Kidney (tissue), 13 donors: ENCODE measurements at regions not wholly inside any gene's neighbourhood (a gene's known extent, or its start where the extent isn't known, plus 50 kb on each side); places are given as distances from the start of the nearest gene placed in this dataset.

Experiments used
- DNase-seq, 5 donors: peaks; one replicate each; pipeline ENCODE4 v3.0.0-alpha.2; 2013 to 2020
- FAIRE-seq: peaks from 2 replicates; lab custom pipeline; 2012; peaks lifted over from hg19 to GRCh38; lab: Jason Lieb, UNC
- H3K27ac ChIP-seq, 2 donors: one replicate each; pipeline ENCODE4 v1.7.0; 2013; ENCODE audit warnings: low read depth in 2 of 2, low read length in 2 of 2, inconsistent platforms in 1 of 2
- H3K27me3 ChIP-seq: one replicate; pipeline ENCODE4 v1.7.1; 2013; ENCODE audit warnings: low read length, inconsistent platforms; ENCODE audit not compliant: control insufficient read depth, insufficient read depth
- H3K36me3 ChIP-seq, 3 donors: one replicate each; pipeline versions ENCODE4 v1.7.0 to v1.7.1; 2013; ENCODE audit warnings: low read length in 3 of 3, control low read depth in 1 of 3, inconsistent platforms in 1 of 3; ENCODE audit not compliant: insufficient read depth in 3 of 3, control insufficient read depth in 2 of 3
- H3K4me1 ChIP-seq, 3 donors: one replicate each; pipeline versions ENCODE4 v1.7.0 to v1.7.1; 2013; ENCODE audit warnings: low read length in 3 of 3, inconsistent platforms in 1 of 3, low read depth in 1 of 3; ENCODE audit not compliant: control insufficient read depth in 2 of 3, insufficient read depth in 2 of 3
- H3K4me3 ChIP-seq, 3 donors: one replicate each; pipeline versions ENCODE4 v1.7.0 to v1.8.1; 2013; ENCODE audit warnings: low read length in 3 of 3, control low read depth in 1 of 3, inconsistent platforms in 1 of 3
- H3K9ac ChIP-seq, 3 donors: one replicate each; pipeline versions ENCODE4 v1.7.0 to v1.7.1; 2013; ENCODE audit warnings: low read length in 3 of 3, control low read depth in 1 of 3, inconsistent platforms in 1 of 3
- H3K9me3 ChIP-seq, 3 donors: one replicate each; pipeline versions ENCODE4 v1.7.0 to v1.7.1; 2013; ENCODE audit warnings: low read length in 3 of 3, control low read depth in 1 of 3, inconsistent platforms in 1 of 3; ENCODE audit not compliant: control insufficient read depth in 2 of 3, insufficient read depth in 1 of 3
- CTCF ChIP-seq: IDR thresholded peaks from 3 replicates; pipeline ENCODE4 v1.5.1; 2012; ENCODE audit warnings: mild to moderate bottlenecking, moderate library complexity, borderline replicate concordance; ENCODE audit not compliant: insufficient read depth; ENCODE audit errors: extremely low read depth
- intact Hi-C: fragments of 100-400 bp; cut with DNase I; formaldehyde crosslinking; loops from one replicate; pipeline ENCODE4 v1.11.1; 2022
- donor health status: control.
- donor health status: control.
- donor health status: control.
- donor health status: control.
- donor health status: control.
- donor health status: DM: yes; HTN: yes; CAD: no.
- donor health status: Normal renal cell carcinoma (clear cell type).

DNA sequence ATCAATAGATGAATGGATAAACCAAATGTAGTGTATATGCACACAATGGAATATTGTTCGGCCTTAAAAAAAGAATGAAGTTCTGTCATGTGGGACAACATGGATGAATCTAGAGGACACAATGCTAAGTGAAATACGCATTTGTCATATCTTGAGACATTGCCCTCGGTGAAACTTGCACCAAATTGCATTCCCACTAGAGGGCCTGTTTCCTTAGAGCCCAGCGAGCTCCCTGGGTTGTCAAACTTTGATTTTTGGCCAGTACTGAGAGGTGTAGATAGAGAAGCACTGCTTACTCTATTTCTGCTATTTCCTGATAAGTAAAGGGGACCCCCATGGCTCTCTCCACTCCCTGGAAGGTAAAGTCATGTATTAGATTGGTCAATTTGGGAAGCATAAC is 157.1 kb downstream of the GPAM start:
- no peak for FAIRE-seq
- TF ChIP-seq CTCF, result no peak
- H3K4me3 ChIP-seq, result no peak overlapping the region
- no peak overlapping the region for H3K27ac ChIP-seq
- no peaks in the 10 kb centered on the region for H3K36me3 ChIP-seq
- no peak for DNase-seq
- no peaks in the 10 kb centered on the region for H3K27me3 ChIP-seq
- H3K9ac ChIP-seq, result no peak overlapping the region
- no peaks in the 10 kb centered on the region for H3K4me1 ChIP-seq
- H3K9me3 ChIP-seq, result no peaks in the 10 kb centered on the region
- intact Hi-C loops, result no loop called here

DNA sequence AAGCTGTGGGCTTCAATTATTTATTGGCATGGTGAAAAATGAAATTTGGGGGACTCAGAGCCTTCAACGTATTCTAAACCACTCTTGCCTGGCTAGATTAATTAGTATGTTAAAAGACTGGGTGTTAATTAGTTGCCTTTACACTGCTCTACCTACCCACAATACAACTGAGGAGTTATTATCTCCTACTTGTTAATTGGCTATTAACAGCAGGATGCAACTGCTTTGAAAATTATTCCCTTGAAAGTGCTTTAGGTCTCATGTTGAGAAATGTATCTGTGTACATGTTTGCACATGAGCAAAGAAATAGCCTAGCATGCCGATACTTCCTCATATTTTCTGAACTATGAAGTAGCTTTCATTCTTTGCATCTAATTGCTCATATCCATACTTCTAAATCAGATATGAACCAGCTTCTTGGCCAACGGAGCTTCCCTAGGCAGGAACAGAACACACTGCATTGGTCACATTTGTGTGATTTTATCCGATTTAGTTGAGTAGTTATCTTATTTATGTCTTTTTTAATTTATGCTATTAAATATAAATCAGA is 155.8 kb downstream of the GPAM start:
- TF ChIP-seq CTCF, result no peak
- FAIRE-seq, result no peak
- no peak overlapping the region for H3K9ac ChIP-seq

GRCh38 chr10:112030431-112030830 is 153.1 kb downstream of the GPAM start:
- no peaks in the 10 kb centered on the region for H3K36me3 ChIP-seq
- H3K9ac ChIP-seq, result no peak overlapping the region
- H3K9me3 ChIP-seq, result peaks cover 0 to 3% (median 1%) of the 10 kb centered on the region in 3 donors
- DNase-seq (no peak), FAIRE-seq (no peak)
- TF ChIP-seq CTCF, result no peak
- intact Hi-C loops, result no loop called here
- H3K4me1 ChIP-seq, result no peaks in the 10 kb centered on the region
- H3K27me3 ChIP-seq, result no peaks in the 10 kb centered on the region
- H3K4me3 ChIP-seq, result no peak overlapping the region
- no peak overlapping the region for H3K27ac ChIP-seq

More for the DNA sequence above, 155.8 kb downstream of the GPAM start:
- Histone ChIP-seq H3K27ac (no peak overlapping the region), H3K4me3 (no peak overlapping the region), H3K4me1 (no peaks in the 10 kb centered on the region), H3K36me3 (no peaks in the 10 kb centered on the region), H3K9me3 (peaks cover 0 to 3% (median 0%) of the 10 kb centered on the region in 3 donors), H3K27me3 (no peaks in the 10 kb centered on the region)
- DNase-seq, result no peak
- intact Hi-C loops, result no loop called here

DNA sequence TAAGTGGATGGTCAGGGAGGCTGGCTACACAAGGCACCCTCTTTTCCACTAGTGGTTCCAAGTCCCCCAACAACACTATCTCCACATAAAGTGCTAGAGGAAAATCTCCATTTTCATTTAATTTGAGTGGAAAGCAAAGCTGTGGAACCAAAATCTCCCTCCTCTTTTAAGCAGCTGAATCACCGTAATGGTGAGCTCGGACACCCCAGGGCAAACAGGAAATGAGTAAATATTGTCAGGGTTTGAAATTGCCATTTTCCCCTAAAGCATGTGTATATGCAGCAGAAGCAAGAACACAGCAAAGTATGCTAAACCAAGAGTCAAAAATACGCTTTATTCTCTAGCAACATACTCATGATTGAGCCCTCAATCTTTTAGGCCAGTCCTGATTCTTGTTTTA is 143.7 kb downstream of the GPAM start:
- no peak for TF ChIP-seq CTCF
- H3K27ac ChIP-seq, result no peak overlapping the region
- no peaks in the 10 kb centered on the region for H3K4me1 ChIP-seq
- H3K4me3 ChIP-seq, result no peak overlapping the region
- intact Hi-C loops, result no loop called here
- no peak overlapping the region for H3K9ac ChIP-seq
- no peaks in the 10 kb centered on the region for H3K27me3 ChIP-seq
- DNase-seq (no peak), FAIRE-seq (no peak)
- peaks cover 0 to 7% (median 0%) of the 10 kb centered on the region in 3 donors for H3K9me3 ChIP-seq
- no peaks in the 10 kb centered on the region for H3K36me3 ChIP-seq
